Limb (tissue), 2 donors: ENCODE measurements at regions not wholly inside any gene's neighbourhood (a gene's known extent, or its start where the extent isn't known, plus 50 kb on each side); places are given as distances from the start of the nearest gene placed in this dataset.
"Not testable (repeated sequence)": the region's sequence is repeated elsewhere in the genome, so short reads cannot be mapped to it uniquely, and the experiment has no call there.

Source experiments
- DNase-seq, 2 donors: peaks; one replicate each; pipeline ENCODE4 v3.0.0-alpha.2; 2016; ENCODE audit errors: extremely low spot score in 2 of 2

DNA sequence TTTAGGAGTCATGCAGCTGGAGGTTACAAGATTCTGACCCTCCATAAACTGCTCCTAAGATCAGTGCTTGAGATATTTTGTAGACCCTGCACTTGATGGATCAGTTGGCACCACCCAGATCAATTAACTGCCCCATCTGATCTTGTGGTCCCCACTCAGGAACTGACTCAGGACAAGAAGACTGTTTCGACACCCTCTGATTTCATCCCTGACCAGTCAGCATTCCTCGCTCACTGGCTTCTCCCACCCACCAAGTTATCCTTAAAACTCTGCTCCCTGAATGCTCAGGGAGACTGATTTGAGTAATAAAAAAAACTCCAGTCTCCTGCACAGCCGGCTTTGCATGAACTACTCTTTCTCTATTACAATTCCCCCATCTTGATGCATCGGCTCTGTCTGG lies 360.2 kb downstream of the GALC start:
- DNase-seq, result no peak

DNA sequence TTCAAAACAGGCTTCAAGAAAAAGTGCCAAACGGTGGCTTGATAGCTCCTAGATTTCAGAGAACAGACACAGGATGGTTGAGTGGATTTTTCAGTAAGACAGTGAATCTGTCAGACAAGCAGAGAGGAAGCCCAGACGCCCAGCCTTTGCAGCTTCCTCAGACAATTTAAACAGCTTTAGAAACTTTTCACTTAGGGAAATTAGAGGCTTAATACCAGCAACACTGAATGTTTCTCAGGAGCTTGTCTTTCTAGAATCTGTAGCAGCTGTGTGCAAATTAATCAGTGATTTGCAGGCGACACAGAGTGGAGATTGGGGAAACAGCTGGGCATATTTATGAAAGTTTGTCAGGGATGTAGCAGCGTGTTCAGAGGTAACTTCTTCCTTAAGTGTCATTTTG lies 362.1 kb downstream of the GALC start:
- DNase-seq, result peak in 1 of 2 donors; percentile 40

DNA sequence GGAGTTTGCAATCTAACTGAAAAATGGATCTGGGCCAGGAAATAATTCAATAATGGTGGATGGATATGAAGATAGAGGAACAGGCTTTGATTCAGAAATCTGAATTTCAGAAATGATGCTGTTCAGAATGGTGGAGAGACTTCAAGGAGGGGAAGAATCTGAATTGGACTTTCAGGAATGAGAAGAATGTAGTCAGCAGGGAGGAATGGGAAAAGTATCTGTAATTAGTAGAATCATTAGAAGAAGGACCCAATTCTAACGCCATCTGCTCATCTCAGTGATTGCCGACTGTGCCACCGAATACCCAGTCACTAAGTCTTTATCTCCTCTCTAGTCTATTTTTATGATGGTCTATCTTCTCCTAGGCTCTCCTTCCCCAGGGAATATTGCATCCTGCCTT lies 363.2 kb downstream of the GALC start:
- DNase-seq, result no peak

DNA sequence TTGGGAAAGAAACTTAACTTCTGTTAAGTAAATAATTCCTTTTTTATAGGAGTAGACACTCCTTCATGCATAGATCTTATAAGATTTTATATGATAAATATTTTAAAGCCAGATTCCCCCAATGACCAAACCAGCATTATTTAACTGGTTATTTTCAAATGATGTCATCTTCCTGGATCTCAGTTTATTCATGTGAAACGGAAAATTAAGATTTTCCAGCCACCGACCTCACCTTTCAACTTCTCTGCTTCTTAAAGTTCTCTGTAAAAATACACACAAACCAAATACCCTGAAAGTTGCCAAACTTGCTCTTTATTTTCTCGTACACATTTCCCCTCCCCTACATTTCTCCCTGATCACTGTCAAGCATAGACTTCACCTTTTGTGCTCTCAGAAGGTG lies 364.2 kb downstream of the GALC start:
- peak in 1 of 2 donors; percentile 30 for DNase-seq

DNA sequence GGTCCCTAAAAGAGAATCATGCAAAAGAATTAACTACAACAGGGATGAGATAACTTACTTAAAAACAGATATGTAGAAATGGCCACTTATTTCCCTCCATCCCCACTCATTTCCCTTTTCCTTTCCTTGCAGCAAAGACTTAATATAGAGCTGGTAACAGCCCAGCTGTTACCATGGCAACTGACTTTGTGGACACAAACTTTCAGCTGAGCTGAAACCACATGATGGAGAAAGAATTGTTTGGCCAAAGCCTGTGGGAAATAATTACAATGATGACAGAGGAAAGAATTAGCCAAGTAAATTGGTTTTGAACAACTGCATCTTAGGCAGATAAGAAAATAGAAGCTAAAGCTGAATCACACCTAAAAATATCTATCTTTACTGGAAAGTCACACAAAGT lies 364.9 kb downstream of the GALC start:
- peak; percentile 40 to 94 for DNase-seq

DNA sequence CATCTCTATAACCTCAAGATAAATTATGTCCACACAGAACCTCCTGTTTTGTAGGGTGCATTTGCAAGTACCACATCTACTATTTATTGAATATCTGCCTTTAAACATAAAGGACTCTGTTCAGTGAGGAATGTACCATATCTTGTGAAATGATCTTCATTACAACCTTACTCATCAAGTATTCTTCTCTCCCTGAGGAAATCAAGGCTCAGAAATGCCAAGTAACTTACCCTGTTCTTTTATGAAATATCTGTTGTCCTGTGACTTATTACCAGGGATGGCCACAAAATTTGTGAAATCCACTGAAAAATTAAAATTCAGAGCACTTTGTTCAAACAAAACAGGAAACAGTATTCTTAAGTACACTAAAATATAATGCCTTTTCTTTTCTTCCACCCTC lies 366.7 kb downstream of the GALC start:
- no peak for DNase-seq

DNA sequence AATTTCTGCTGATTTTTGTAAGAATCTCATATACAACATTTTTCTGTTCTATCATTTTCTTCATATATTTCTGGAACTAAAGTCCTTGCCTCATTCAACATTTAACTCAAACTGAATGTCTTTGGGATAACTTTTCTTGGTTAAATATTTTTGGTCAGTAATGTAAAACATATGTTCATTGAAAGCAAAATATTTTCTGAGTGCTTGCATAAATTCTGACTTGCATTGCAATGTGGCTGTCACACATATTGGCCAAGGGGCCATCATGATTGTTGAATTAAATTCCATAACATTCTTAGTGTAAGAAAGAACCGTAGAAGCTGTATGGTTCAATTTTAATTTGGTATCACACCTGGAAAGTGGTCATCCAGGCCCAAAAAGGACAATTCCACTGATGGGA lies 369.4 kb downstream of the GALC start:
- DNase-seq, result no peak

DNA sequence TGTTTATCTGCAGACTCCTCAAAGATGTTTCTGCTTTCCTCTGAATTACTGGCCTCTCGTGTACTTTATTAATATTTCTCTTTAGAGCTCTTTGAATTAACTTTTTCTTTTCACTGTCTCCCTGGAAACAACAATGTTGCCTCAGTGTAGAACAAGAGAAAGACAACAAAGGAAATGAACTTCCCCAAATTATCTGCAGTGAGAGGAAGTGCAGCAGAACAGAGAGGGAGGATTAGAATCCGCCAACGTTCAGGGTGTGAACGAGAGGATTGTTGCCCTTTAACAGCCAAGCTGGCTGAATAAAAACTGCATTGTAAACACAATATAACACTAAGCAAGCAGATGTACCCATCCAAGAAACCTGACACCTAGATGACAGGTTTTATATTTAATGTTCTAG lies 375.9 kb downstream of the GALC start:
- DNase-seq, result no peak

DNA sequence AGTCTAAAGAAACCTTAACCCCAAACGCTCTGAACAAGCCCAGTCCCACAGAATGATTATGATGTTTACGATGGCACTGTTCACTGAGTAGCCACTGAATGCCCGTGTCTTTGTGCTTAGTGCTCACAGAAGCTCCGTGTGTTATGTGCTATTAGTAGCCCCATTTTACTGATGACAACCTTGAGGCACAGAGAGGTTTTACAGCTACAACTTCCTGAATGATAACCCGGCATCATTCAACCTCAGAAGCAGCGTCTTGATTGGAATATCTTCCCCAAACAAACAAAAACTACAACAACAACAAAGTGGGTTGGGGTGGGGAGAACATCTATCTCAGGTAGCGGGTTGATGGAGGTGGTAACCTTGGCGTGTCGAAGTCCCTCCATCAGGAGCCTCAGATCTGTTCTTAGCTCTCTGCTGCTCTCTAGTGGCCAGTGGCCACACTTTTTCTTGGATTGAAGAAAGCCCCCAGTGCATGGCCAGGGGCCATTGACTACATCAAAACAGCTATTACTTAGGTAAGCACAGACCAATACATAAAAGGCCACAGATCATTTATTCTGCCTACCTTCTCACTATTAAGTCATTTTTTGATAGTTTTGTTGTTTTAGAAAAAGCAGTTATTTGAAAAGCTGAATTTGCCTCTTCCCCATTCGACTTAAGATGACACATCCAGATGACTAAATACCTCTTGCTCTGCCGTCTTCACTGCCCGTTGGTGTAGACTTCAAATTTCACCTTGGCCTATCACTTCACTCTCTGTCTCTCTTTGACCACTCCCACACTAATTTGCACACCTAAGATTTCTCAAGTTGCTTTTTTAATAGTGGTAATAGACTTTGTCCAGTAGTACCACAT lies 376.9 kb downstream of the GALC start:
- DNase-seq, result peak; percentile 44 to 71

DNA sequence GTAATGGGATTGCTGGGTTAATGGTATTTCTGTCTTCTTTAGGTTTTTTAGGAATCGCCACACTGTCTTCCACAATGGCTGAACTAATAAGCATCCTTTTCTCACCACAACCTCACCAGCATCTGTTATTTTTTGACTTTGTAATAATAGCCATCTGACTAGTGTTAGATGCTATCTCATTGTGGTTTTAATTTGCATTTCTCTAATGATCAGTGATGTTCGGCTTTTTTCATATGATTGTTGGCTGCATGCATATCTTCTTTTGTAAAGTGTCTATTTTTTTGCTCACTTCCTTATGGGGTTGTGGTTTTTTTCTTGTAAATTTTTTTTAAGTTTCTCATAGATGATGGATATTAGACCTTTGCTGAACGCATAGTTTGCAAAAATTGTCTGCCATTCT lies 377.9 kb downstream of the GALC start:
- DNase-seq, result no peak

DNA sequence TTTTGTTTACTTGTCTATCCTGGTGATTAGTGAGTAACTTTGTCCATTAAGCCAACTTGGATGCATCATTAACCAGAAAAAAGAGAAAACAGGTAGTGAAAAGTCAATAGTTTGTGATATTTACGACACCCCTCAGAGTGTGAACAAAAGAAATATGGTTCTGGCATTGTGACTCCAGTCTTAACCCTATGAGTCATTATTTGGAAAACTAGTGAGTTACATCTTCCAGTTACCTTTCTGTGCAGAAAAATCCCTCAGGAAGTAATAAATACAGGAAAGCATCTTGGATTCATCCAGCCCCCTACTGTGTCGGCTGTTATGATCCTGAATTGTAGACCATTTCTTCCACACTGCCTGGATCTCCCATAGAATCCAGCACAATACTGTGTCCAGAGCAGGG lies 379.1 kb downstream of the GALC start:
- no peak for DNase-seq

DNA sequence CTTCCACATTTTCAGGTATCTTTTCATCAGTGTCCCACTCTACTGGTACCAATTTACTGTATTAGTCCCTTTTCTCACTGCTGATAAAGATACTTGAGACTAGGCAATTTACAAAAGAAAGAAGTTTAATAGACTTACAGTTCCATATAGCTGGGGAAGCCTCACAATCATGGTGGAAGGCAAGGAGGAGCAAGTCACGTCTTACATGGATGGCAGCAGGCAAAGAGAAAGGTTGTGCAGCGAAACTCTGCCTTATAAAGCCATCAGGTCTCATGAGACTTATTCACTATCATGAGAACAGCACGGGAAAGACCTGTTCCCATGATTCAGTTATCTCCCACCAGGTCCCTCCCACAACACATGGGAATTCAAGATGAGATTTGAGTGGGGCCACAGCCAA lies 385.9 kb downstream of the GALC start:
- not testable (repeated sequence) for DNase-seq

DNA sequence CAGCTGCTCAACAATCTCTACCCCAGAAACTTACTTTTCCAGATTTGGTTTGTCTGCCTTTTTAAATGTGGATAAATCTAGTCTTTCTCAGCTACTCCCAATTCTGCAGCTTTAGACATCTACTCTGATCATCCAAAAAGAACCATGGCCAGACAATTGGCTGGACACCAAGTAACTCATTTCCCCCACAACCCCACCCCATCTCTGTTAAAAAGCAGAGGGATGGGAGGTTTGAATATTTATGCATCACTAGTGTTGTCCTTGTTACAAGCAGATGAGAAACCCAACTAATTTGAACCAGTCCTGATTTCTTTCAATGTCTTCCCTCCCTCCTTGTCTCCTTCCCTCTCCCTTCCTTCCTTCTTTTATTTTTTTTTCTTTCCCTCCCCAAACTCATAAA lies 391.9 kb downstream of the GALC start:
- no peak for DNase-seq

DNA sequence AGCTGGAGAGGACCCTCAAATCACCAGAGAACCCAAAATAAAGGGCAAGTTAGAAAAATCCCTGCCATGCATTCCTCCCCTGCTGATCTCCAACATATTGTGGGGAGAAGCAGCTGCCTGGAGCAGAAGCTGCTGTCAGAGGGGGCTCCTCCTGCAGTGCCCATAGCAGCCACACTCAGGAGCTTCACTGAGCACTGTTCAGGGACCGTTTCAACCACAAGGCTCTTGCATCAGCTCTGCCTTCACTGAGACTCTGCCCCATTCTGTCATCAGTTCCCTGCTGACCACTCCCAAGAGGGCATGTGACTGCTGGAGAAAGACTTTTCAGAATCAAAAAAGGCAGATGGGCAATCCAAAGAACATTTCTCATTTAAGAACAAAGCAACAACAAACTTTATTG lies 392.7 kb downstream of the GALC start:
- no peak for DNase-seq

DNA sequence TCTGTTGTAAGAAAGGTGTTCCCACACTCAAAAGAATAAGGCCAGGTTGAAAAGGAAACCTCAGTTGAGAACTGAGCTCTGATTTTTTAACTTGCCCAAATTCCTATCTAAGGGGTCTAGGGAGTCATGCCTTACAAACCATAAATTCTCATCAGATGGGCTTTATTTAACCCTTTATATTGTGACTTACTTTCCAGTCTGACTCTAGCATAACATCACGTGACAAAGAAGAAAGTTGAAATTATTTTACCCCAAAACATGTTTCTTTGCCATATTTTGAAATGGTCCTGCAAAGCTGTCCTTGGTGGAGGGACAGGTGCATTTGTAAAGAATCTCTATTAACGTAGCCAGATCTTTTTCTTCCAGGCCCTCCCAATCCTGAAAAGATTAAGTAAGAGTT lies 411.7 kb downstream of the GALC start:
- DNase-seq, result no peak

DNA sequence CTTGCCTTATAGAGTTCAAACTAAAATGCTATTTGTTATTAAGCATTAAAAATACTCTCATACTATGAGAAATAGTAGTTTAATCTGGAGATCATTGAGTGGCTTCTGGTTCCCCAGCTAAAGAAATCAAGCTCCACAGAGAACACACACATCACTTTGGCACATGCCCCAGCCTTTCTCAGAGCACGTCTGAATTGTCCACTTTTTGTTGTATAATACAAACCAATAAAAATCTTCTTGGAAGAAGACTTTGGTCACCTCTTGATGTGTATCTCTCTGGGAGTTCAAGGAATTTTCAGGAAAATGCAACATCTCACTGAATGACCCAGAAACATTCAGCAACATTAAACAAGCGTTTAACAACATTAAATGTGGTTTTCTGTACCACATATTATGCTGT lies 413.9 kb downstream of the GALC start:
- DNase-seq, result no peak

DNA sequence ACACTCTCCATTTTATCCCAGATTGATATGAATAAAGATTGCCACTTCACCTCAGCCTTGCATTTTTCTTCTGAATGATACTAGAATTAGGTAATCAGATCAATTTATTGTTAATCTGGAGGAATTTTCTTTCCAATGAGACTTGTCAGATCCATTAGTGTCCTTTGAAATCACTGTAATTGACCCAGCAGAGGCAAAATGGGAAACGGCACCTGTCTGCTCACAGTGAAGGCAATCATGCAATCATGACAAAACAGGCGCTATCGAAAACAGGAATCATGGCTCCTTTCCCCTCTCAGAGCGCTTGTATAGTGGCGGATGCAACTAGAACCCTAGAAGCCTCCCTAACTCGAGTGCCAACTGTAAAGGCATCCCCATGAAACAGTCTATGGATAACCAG lies 417.6 kb downstream of the GALC start:
- no peak for DNase-seq

DNA sequence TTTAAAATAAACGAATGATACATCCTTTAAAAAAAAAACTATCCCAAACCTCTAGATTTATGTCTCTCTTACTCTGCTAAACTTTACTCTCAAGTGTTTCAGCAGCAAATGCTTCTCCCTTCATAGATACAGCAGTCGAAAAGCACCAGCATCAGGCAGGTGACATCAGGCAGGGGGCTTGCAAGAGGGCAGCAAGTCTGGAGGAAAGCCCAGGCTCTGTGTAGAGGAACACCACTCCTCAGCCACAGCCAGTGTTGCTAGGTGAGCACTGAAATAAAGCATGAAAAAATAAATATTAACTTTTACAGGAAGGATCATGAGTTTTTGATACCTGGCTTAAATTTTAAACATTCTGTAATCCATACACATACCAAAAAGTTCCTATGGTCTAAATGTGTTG lies 419.4 kb downstream of the GALC start:
- no peak for DNase-seq

DNA sequence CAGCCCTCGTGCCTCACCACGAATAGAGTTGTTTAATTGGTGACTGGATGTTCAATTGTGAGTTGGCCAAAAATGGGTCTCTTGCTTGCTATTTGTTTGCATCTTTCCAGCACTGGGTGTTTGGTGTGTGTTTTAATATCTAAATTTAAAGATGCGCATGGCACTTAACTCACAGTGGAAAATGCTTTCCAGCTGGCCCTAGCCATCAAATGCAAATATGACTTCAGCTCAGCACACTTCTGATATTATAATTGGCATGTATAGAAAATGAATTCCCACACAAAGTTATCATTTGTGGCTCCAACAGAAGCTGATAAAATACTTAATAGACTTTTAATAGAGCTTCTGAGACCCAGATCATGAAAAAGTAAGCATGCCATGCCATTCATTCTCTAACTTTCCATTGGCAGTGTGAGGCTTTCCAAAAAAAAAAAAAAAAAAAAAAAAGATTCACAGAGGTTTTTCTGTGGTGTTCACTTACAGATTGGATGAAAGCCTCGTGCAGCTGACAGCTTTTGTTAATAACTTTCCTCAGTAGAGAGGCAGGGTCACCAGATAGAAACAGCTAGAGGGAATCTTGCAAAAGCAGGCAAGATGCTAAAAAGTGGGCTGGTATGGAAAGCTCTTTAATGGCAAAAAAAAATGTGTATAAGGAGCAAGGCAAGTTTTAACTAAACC lies 425.2 kb downstream of the GALC start:
- DNase-seq, result peak in 1 of 2 donors; percentile 30

DNA sequence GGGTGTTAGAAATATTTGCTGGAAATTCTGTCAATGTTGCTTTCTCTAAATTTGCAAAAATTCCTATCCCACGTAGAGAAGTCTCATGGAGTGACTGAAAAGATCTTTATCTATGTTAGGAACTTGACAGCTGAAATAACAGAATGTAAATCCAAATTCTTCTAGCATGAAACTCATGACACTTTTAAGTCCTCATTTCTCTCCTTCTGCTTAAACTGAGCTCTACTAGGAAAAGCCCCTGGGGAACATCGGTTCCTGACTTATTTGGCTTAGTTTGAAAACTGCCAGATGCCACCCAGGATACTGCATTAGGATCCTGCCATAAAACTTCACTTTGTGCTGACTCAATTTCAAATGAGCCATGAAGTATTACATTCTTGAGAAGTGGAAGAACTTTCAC lies 426.0 kb downstream of the GALC start:
- DNase-seq, result peak in 1 of 2 donors; percentile 49

DNA sequence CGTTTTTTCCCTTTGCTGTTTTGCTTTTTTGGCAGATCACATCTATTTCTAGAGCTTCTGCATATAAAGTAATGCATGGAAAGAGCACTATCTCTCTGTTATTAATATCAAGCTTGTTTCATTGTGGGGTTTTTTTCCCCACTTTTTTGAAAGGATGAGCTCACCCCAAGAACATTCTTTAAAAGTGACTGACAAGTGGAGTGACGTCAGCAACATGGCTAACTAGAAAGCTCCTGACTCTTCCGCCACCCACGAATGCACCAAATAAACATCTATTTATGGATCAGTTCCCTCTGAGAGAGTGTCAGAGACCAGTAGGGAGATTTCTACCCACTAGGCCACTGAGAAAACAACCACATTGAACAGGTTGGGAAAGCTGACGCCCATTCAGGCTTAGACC lies 445.4 kb downstream of the GALC start:
- no peak for DNase-seq

DNA sequence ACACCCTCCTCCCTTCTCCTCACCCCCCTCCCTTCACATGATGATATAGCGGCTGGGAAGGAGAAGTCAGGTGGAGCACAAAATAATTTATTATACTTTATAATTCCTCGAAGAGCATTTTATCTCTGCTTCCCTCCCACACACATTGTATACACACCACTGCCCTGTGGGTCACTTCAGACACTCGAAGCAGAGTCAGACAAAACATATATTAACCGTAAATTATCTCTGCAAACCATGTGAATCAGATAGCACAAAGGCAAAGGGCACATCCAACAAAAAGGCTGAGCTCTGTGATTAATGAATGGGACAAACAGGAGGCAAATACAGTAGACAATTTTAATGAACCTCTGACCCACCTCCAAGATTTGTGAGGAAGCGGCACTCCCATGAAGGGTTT lies 450.7 kb downstream of the GALC start:
- DNase-seq, result no peak

DNA sequence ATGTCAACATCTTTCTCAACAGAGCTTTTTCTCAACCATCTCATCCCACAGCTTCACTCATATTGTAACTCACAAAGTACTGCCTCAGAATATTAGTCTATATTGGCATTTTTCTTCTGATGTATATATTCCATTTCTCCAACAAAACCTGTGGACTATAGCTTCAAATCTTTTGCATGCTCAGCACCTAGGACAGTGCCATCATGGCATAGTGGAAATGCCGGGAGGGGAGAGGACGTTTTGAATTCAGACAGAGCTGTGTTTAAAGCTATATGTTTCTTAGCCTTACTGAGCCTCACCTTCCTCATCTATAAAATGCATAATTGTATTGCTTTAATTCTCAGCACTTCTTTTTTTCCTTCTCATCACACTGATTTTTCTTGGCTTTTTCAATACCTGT lies 452.6 kb downstream of the GALC start:
- DNase-seq, result no peak
